B cell (primary cell): ENCODE measurements at regions not wholly inside any gene's neighbourhood (a gene's known extent, or its start where the extent isn't known, plus 50 kb on each side); places are given as distances from the start of the nearest gene placed in this dataset.

Experiments used
- EZH2 ChIP-seq: IDR thresholded peaks from 2 replicates; pipeline ENCODE4 v1.6.1; 2012; ENCODE audit warnings: borderline replicate concordance, low read depth, mild to moderate bottlenecking, moderate library complexity, low read length; ENCODE audit not compliant: insufficient read depth, poor library complexity, severe bottlenecking
- TF ChIP-seq, protein P1 (sequence below): fragments of 200-600 bp; IDR thresholded peaks from one replicate; pipeline ENCODE4 v1.8.0; 2022; ENCODE audit warnings: antibody characterized with exemption, mild to moderate bottlenecking

DNA sequence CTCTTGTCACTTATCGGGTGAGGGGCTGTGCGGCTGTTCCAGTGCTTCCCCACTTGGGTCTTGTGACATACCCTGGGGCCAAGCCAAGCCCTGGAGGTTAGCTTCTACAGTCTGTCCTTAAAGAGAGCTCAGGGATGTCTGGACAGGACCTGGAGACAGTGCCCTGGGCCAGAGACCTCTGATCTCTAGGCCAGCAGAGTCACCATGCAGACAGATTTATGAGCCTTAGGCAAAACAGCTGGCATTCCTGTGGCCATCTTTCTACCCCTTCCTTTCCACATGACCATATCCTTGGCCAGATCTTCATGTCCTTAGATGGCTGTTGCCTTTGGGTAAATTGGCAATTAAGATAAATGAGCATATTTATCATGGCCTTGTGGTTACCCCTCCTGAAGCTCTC, 678.6 kb downstream of the MAFB start:
- TF ChIP-seq, protein P1, sequence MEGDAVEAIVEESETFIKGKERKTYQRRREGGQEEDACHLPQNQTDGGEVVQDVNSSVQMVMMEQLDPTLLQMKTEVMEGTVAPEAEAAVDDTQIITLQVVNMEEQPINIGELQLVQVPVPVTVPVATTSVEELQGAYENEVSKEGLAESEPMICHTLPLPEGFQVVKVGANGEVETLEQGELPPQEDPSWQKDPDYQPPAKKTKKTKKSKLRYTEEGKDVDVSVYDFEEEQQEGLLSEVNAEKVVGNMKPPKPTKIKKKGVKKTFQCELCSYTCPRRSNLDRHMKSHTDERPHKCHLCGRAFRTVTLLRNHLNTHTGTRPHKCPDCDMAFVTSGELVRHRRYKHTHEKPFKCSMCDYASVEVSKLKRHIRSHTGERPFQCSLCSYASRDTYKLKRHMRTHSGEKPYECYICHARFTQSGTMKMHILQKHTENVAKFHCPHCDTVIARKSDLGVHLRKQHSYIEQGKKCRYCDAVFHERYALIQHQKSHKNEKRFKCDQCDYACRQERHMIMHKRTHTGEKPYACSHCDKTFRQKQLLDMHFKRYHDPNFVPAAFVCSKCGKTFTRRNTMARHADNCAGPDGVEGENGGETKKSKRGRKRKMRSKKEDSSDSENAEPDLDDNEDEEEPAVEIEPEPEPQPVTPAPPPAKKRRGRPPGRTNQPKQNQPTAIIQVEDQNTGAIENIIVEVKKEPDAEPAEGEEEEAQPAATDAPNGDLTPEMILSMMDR = no peak
- no peak for TF ChIP-seq EZH2
